Epithelial cell of esophagus (primary cell): ENCODE measurements at regions not wholly inside any gene's neighbourhood (a gene's known extent, or its start where the extent isn't known, plus 50 kb on each side); places are given as distances from the start of the nearest gene placed in this dataset.

ENCODE experiments used
- DNase-seq: peaks from one replicate; pipeline ENCODE4 v3.0.0; 2010; ENCODE audit warnings: low read depth
- H3K4me3 ChIP-seq: 2 replicates; pipeline ENCODE4 v1.5.1; 2011; ENCODE audit warnings: mild to moderate bottlenecking, low read length, control low read depth
- CTCF ChIP-seq: IDR thresholded peaks from 2 replicates; pipeline ENCODE4 v1.5.1; 2011; ENCODE audit warnings: low read depth, mild to moderate bottlenecking, low read length, control low read depth, inconsistent platforms; ENCODE audit not compliant: insufficient read depth; ENCODE audit errors: missing control alignments

DNA sequence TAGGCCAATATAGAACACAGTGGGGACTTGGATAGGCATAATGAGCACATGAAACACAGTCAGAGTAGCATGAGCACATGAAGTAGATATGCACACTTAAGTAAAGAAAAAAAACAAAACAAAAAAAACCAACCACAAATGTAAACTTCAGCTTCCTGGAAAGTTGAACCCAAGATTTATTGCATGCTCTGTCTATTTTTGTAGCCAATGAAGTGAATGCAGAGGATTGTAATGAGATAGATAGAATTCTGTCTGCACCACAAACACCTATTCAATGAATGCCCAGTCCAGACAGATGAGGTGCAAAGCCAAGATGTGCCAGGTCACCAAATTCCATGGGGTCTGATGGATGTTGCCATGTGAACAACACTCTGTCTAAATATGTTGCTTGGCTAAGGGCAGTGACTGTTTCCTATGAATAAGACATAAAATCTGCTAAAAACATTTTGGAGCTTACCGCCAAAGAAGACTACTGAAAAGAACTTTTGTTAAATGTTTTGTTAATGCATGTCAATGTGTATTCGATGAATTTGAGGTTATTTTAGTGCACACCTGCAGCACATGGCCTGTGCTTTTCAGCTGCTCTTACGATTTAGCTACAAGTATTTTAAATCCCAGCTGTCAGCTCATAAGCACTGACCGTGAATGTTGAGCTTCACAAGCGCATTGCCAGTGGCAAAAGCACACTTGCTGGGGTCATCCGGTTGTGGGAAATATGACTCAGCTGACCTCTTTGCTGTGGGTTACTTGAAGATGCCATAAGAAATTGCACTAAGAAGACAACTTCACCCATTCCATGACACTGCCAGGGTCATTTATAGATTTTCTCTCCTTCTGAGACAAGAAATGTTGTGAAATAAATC is 374.8 kb upstream of the GNPDA2 start:
- H3K4me3 ChIP-seq, result no peak overlapping the region
- DNase-seq, result no peak
- no peak for TF ChIP-seq CTCF

DNA sequence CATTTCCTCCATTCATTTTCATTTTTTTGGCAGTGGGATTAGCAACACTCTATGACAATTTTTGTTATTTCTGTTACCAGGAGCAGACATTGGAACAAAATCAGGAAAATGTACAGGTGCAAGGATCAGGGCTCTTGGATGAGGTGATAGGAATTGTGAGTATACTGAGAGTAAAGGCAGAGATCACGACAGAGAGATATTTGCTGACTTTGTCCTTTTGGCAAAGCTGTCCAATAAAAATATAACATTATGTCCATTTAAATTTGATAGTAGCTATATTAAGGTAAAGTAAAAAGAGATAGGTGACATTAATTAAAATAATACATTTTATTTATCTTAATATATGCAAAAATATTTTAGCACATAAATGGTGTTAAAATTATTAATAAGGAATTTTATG is 373.1 kb upstream of the GNPDA2 start:
- no peak for TF ChIP-seq CTCF

GRCh38 chr4:45094684-45095083 is 368.3 kb upstream of the GNPDA2 start:
- no peak for DNase-seq
- TF ChIP-seq CTCF, result no peak
- H3K4me3 ChIP-seq, result no peak overlapping the region

More for the DNA sequence above, 373.1 kb upstream of the GNPDA2 start:
- H3K4me3 ChIP-seq, result no peak overlapping the region
- DNase-seq, result no peak

DNA sequence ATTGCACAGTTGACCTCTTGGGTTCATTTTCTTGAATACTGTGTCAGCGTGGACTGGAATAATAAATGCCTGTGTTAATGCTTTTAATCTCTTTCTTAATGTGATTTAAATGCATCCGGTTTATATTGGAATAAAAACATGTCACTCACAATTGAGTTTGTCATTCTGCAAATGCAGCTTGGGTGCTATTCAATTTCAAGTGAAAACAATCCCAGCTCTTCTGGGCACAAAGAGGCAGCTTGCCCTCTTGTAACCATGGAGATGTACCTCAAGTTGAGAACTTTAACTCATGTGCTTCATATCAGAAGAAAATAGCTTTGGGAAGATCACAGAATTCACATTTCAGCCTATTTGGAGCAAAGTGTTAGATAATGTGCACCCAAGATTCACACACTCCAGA is 355.7 kb upstream of the GNPDA2 start:
- DNase-seq, result no peak
- TF ChIP-seq CTCF, result no peak
- no peak overlapping the region for H3K4me3 ChIP-seq

- H3K4me3 ChIP-seq, result no peak overlapping the region
- TF ChIP-seq CTCF, result no peak
- peak; percentile 4 for DNase-seq
These were observed 353.3 kb upstream of the GNPDA2 start for GRCh38 chr4:45079616-45080015.

GRCh38 chr4:45078201-45078600 is 351.8 kb upstream of the GNPDA2 start:
- TF ChIP-seq CTCF, result no peak
- DNase-seq, result no peak
- no peak overlapping the region for H3K4me3 ChIP-seq

- DNase-seq, result no peak
- TF ChIP-seq CTCF, result no peak
- no peak overlapping the region for H3K4me3 ChIP-seq
These were observed 346.6 kb upstream of the GNPDA2 start for GRCh38 chr4:45072981-45073380.
